SK-N-DZ (cell line): ENCODE measurements at regions not wholly inside any gene's neighbourhood (a gene's known extent, or its start where the extent isn't known, plus 50 kb on each side); places are given as distances from the start of the nearest gene placed in this dataset.

Source experiments
- DNase-seq: peaks from one replicate; pipeline ENCODE4 v3.0.0-alpha.2; 2015; ENCODE audit warnings: low spot score

- no peak for DNase-seq
Observed at GRCh38 chr18:78405763-78406162, 573.9 kb upstream of the SALL3 start.

- DNase-seq, result no peak
Observed at GRCh38 chr18:78406743-78407465, 572.7 kb upstream of the SALL3 start.

GRCh38 chr18:78407466-78407844 lies 572.2 kb upstream of the SALL3 start:
- no peak for DNase-seq

GRCh38 chr18:78408623-78409022 lies 571.0 kb upstream of the SALL3 start:
- DNase-seq, result no peak

GRCh38 chr18:78410094-78410786 lies 569.4 kb upstream of the SALL3 start:
- DNase-seq, result no peak

GRCh38 chr18:78411539-78411938 lies 568.1 kb upstream of the SALL3 start:
- DNase-seq, result no peak

GRCh38 chr18:78414302-78414701 lies 565.3 kb upstream of the SALL3 start:
- no peak for DNase-seq

- no peak for DNase-seq
Observed at GRCh38 chr18:78416853-78417252, 562.8 kb upstream of the SALL3 start.

GRCh38 chr18:78418379-78418778 lies 561.2 kb upstream of the SALL3 start:
- no peak for DNase-seq

GRCh38 chr18:78419171-78419570 lies 560.4 kb upstream of the SALL3 start:
- no peak for DNase-seq

- no peak for DNase-seq
Observed at GRCh38 chr18:78420116-78420515, 559.5 kb upstream of the SALL3 start.

GRCh38 chr18:78421392-78421791 lies 558.2 kb upstream of the SALL3 start:
- no peak for DNase-seq

GRCh38 chr18:78422336-78422735 lies 557.3 kb upstream of the SALL3 start:
- DNase-seq, result no peak

GRCh38 chr18:78423811-78424210 lies 555.8 kb upstream of the SALL3 start:
- no peak for DNase-seq

- peak; percentile 11 for DNase-seq
Observed at GRCh38 chr18:78424403-78425018, 555.1 kb upstream of the SALL3 start.

GRCh38 chr18:78425019-78425412 lies 554.6 kb upstream of the SALL3 start:
- no peak for DNase-seq

GRCh38 chr18:78427081-78427480 lies 552.5 kb upstream of the SALL3 start:
- no peak for DNase-seq

- DNase-seq, result no peak
Observed at GRCh38 chr18:78429127-78430108, 550.2 kb upstream of the SALL3 start.

- no peak for DNase-seq
Observed at GRCh38 chr18:78430131-78430758, 549.4 kb upstream of the SALL3 start.

- DNase-seq, result no peak
Observed at GRCh38 chr18:78431606-78432005, 548.0 kb upstream of the SALL3 start.

- DNase-seq, result no peak
Observed at GRCh38 chr18:78433562-78433961, 546.1 kb upstream of the SALL3 start.
